Transverse colon (tissue), 4 donors: ENCODE measurements at regions not wholly inside any gene's neighbourhood (a gene's known extent, or its start where the extent isn't known, plus 50 kb on each side); places are given as distances from the start of the nearest gene placed in this dataset.

Source experiments
- DNase-seq: peaks from one replicate; pipeline ENCODE4 v3.0.0-alpha.2; 2019
- H3K27ac ChIP-seq, 4 donors: fragments of 200-600 bp; sonication (generic); 2 replicates each; pipeline ENCODE4 v1.5.1; 2016 to 2018; ENCODE audit warnings: inconsistent platforms in 4 of 4
- H3K27me3 ChIP-seq: fragments of 200-600 bp; sonication (generic); 2 replicates; pipeline ENCODE4 v1.5.1; 2017; ENCODE audit warnings: inconsistent platforms
- H3K36me3 ChIP-seq, 4 donors: fragments of 200-600 bp; sonication (generic); 2 replicates each; pipeline ENCODE4 v1.5.1; 2017 to 2019; ENCODE audit warnings: inconsistent platforms in 4 of 4
- H3K4me1 ChIP-seq, 4 donors: fragments of 200-600 bp; sonication (generic); 2 replicates each; pipeline ENCODE4 v1.5.1; 2017 to 2020; ENCODE audit warnings: inconsistent platforms in 4 of 4
- H3K4me3 ChIP-seq, 4 donors: fragments of 200-600 bp; sonication (generic); 1 replicate in 1 of 4; 2 replicates in 3 of 4; pipeline versions ENCODE4 v1.5.1 to v1.6.1; 2017 to 2019; ENCODE audit warnings: inconsistent platforms in 4 of 4
- H3K9me3 ChIP-seq, 2 donors: fragments of 200-600 bp; sonication (generic); 2 replicates each; pipeline ENCODE4 v1.5.1; 2017 to 2019; ENCODE audit warnings: inconsistent platforms in 2 of 2
- CTCF ChIP-seq, 5 experiments: fragments of 200-600 bp in 3 of 5; fragments of 450-650 bp in 2 of 5; sonication (generic) in 3 of 5; IDR thresholded peaks; 1 replicate in 2 of 5; 2 replicates in 3 of 5; pipeline ENCODE4 v1.5.1; 2016 to 2017; ENCODE audit warnings: antibody characterized with exemption in 5 of 5, inconsistent platforms in 3 of 5, mild to moderate bottlenecking in 2 of 5, moderate library complexity in 1 of 5
- EP300 ChIP-seq: sonication (generic); formaldehyde crosslinking; IDR thresholded peaks from one replicate; pipeline ENCODE4 v1.6.1; 2017; ENCODE audit warnings: antibody characterized with exemption, low read depth
- POLR2A ChIP-seq: fragments of 450-650 bp; IDR thresholded peaks from one replicate; pipeline ENCODE4 v1.6.1; 2016; ENCODE audit warnings: antibody characterized with exemption, mild to moderate bottlenecking, moderate library complexity
- POLR2AphosphoS5 ChIP-seq, 3 donors: sonication (generic); formaldehyde crosslinking; IDR thresholded peaks; one replicate each; pipeline ENCODE4 v1.6.1; 2016; ENCODE audit warnings: antibody characterized with exemption in 3 of 3
- WGBS, 2 donors: methylation state at CpG; one replicate each; pipeline ENCODE4 v1.1.5; 2018; ENCODE audit warnings: low coverage in 1 of 2; 5-methylcytosine and 5-hydroxymethylcytosine counted together
- in situ Hi-C, 4 donors: fragments of 200-750 bp; cut with MboI; loops; one replicate each; pipeline versions ENCODE4 v1.15.0 to v1.15.1; 2017; ENCODE audit warnings: low sequenced_read_pairs in 3 of 4, low pct_ligation_motif_present in 1 of 4, low pct_unique_long_range_greater_than_20kb in 1 of 4
- intact Hi-C: fragments of 100-400 bp; cut with DNase I; formaldehyde crosslinking; loops from one replicate; pipeline ENCODE4 v1.15.1; 2023; ENCODE audit warnings: low total_unique reads

GRCh38 chr2:175619179-175620045, 382.7 kb downstream of the LNPK start:
- intact Hi-C loops (no loop called here), in situ Hi-C loops (no loop called here)
- no peak overlapping the region for H3K27ac ChIP-seq
- no peak for TF ChIP-seq POLR2A
- TF ChIP-seq POLR2AphosphoS5 (IDR thresholded peaks at IDR 0.05): no peak
- no peak for TF ChIP-seq EP300
- no peak for TF ChIP-seq CTCF (IDR thresholded peaks at IDR 0.05)
- 13 to 36% methylated on average over 1 to 2 of the region's 2 CpGs for WGBS, 2 donors
- no peak for DNase-seq
- H3K9me3 ChIP-seq: no peaks in the 10 kb centered on the region
- no peaks in the 10 kb centered on the region for H3K36me3 ChIP-seq
- peaks cover 0 to 5% (median 0%) of the 10 kb centered on the region in 4 donors for H3K4me1 ChIP-seq
- no peak overlapping the region for H3K4me3 ChIP-seq
- no peaks in the 10 kb centered on the region for H3K27me3 ChIP-seq

- 61 to 75% methylated on average over 6 of the region's 6 CpGs for WGBS, 2 donors
- TF ChIP-seq POLR2A (no peak), CTCF (IDR thresholded peaks at IDR 0.05) (no peak), POLR2AphosphoS5 (IDR thresholded peaks at IDR 0.05) (no peak), EP300 (no peak)
- intact Hi-C loops (no loop called here), in situ Hi-C loops (no loop called here)
- Histone ChIP-seq H3K27me3 (no peaks in the 10 kb centered on the region), H3K36me3 (no peaks in the 10 kb centered on the region), H3K27ac (no peak overlapping the region), H3K4me1 (no peaks in the 10 kb centered on the region), H3K4me3 (no peak overlapping the region), H3K9me3 (no peaks in the 10 kb centered on the region)
- DNase-seq: no peak
These were observed 389.8 kb downstream of the LNPK start for GRCh38 chr2:175612280-175612679.

- no peak for TF ChIP-seq POLR2A
- no peak for TF ChIP-seq POLR2AphosphoS5 (IDR thresholded peaks at IDR 0.05)
- no peak for TF ChIP-seq CTCF (IDR thresholded peaks at IDR 0.05)
- no peak for TF ChIP-seq EP300
- H3K27ac ChIP-seq: no peak overlapping the region
- H3K4me3 ChIP-seq: no peak overlapping the region
- H3K36me3 ChIP-seq: no peaks in the 10 kb centered on the region
- H3K9me3 ChIP-seq: no peaks in the 10 kb centered on the region
- DNase-seq: no peak
- no peaks in the 10 kb centered on the region for H3K27me3 ChIP-seq
- WGBS, 2 donors: 53 to 57% methylated on average over 10 to 12 of the region's 12 CpGs
- intact Hi-C loops: no loop called here
- in situ Hi-C loops: no loop called here
- no peaks in the 10 kb centered on the region for H3K4me1 ChIP-seq
These were observed 395.8 kb downstream of the LNPK start for GRCh38 chr2:175606010-175606841.

- no peak overlapping the region for H3K4me3 ChIP-seq
- H3K4me1 ChIP-seq: no peaks in the 10 kb centered on the region
- intact Hi-C loops: no loop called here
- H3K9me3 ChIP-seq: no peaks in the 10 kb centered on the region
- no peak overlapping the region for H3K27ac ChIP-seq
- H3K27me3 ChIP-seq: no peaks in the 10 kb centered on the region
- no peak for DNase-seq
- in situ Hi-C loops: no loop called here
- TF ChIP-seq CTCF (IDR thresholded peaks at IDR 0.05) (no peak), POLR2A (no peak), EP300 (no peak), POLR2AphosphoS5 (IDR thresholded peaks at IDR 0.05) (no peak)
- WGBS, 2 donors: 63 to 86% methylated on average over 5 of the region's 5 CpGs
- H3K36me3 ChIP-seq: no peaks in the 10 kb centered on the region
These were observed 396.4 kb downstream of the LNPK start for GRCh38 chr2:175605640-175606009.
